ENCODE measurements at regions not wholly inside any gene's neighbourhood (a gene's known extent, or its start where the extent isn't known, plus 50 kb on each side); places are given as distances from the start of the nearest gene placed in this dataset.

DNA sequence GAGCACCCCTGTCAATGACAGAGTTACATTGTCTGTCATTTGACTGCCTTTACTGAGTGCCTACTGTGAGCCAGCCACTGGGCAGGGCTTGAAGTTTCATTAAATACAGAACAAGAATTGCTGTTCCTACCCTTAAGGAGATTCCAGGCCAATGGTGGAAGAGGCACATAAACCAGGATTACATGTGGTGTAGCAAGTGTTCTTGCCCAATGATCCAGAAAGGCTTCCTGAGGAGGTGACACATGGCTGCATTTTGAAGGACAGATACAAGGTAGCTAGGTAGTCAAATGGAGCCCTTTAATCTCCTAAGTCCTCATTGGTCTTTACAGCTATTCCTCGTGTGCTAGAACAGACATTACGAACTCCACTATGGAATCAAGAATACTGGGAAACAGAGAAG, 312.7 kb downstream of the ETAA1 start:
- Histone ChIP-seq H3K36me3 (ENCODE audit: insufficient read depth, low read length) (no peaks in the 10 kb centered on the region), H2AFZ (ENCODE audit: low read length) (no peak overlapping the region), H3K9me3 (ENCODE audit: insufficient read depth, low read depth, low read length) (no peaks in the 10 kb centered on the region), H3K9ac (ENCODE audit: low read depth, low read length, poor library complexity, severe bottlenecking) (no peak overlapping the region), H3K4me3 (ENCODE audit: low read length, poor library complexity, severe bottlenecking) (no peak overlapping the region), H3K4me2 (ENCODE audit: low read depth, low read length, poor library complexity, severe bottlenecking) (no peak overlapping the region), H3K79me2 (ENCODE audit: insufficient read depth, low read length) (no peaks in the 10 kb centered on the region), H3K4me1 (ENCODE audit: insufficient read depth, low read length, poor library complexity, severe bottlenecking) (no peaks in the 10 kb centered on the region), H3K27me3 (ENCODE audit: insufficient read depth, low read length, poor library complexity, severe bottlenecking) (no peaks in the 10 kb centered on the region), H3F3A (ENCODE audit: low read depth) (no peaks in the 10 kb centered on the region), H4K20me1 (ENCODE audit: insufficient read depth, low read length, poor library complexity, severe bottlenecking) (no peaks in the 10 kb centered on the region), H3K9me2 (replicated peaks; ENCODE audit: low read depth, low read length) (no peaks in the 10 kb centered on the region)
- TF ChIP-seq EZH2phosphoT487 (IDR thresholded peaks at IDR 0.05; ENCODE audit: borderline replicate concordance), result no peak

DNA sequence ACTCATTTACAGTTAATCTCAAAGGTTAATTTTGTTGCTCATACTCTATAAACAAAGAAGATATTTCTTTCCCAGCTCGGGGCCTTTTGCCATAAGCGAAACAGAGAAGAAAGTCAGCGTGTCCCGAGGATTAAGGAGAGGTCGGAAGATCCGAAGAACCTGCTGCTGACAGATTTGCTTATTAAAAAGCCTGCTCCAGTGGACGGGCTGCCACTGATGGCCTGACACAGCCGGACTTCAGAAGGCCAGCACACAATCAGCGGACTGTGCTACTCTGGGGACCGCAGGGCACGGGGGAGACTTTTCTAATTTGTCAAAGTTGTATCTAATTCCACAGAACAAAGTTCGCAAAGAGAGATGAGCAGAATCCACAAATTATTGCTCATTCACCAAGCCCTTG, 315.4 kb downstream of the ETAA1 start:
- H3F3A ChIP-seq (ENCODE audit: low read depth), result no peaks in the 10 kb centered on the region
- no peaks in the 10 kb centered on the region for H3K9me3 ChIP-seq (ENCODE audit: insufficient read depth, low read depth, low read length)
- H3K4me2 ChIP-seq (ENCODE audit: low read depth, low read length, poor library complexity, severe bottlenecking), result no peak overlapping the region
- no peaks in the 10 kb centered on the region for H3K27me3 ChIP-seq (ENCODE audit: insufficient read depth, low read length, poor library complexity, severe bottlenecking)
- H3K79me2 ChIP-seq (ENCODE audit: insufficient read depth, low read length), result no peaks in the 10 kb centered on the region
- no peaks in the 10 kb centered on the region for H3K4me1 ChIP-seq (ENCODE audit: insufficient read depth, low read length, poor library complexity, severe bottlenecking)
- no peak overlapping the region for H3K9ac ChIP-seq (ENCODE audit: low read depth, low read length, poor library complexity, severe bottlenecking)
- H3K4me3 ChIP-seq (ENCODE audit: low read length, poor library complexity, severe bottlenecking), result no peak overlapping the region
- H3K36me3 ChIP-seq (ENCODE audit: insufficient read depth, low read length), result no peaks in the 10 kb centered on the region
- H4K20me1 ChIP-seq (ENCODE audit: insufficient read depth, low read length, poor library complexity, severe bottlenecking), result no peaks in the 10 kb centered on the region
- H2AFZ ChIP-seq (ENCODE audit: low read length), result no peak overlapping the region
- no peaks in the 10 kb centered on the region for H3K9me2 ChIP-seq (replicated peaks; ENCODE audit: low read depth, low read length)
- TF ChIP-seq, protein P1, sequence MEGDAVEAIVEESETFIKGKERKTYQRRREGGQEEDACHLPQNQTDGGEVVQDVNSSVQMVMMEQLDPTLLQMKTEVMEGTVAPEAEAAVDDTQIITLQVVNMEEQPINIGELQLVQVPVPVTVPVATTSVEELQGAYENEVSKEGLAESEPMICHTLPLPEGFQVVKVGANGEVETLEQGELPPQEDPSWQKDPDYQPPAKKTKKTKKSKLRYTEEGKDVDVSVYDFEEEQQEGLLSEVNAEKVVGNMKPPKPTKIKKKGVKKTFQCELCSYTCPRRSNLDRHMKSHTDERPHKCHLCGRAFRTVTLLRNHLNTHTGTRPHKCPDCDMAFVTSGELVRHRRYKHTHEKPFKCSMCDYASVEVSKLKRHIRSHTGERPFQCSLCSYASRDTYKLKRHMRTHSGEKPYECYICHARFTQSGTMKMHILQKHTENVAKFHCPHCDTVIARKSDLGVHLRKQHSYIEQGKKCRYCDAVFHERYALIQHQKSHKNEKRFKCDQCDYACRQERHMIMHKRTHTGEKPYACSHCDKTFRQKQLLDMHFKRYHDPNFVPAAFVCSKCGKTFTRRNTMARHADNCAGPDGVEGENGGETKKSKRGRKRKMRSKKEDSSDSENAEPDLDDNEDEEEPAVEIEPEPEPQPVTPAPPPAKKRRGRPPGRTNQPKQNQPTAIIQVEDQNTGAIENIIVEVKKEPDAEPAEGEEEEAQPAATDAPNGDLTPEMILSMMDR (conservative IDR thresholded peaks at IDR 0.05; ENCODE audit: low read length), result no peak
- TF ChIP-seq EZH2phosphoT487 (IDR thresholded peaks at IDR 0.05; ENCODE audit: borderline replicate concordance), result no peak

DNA sequence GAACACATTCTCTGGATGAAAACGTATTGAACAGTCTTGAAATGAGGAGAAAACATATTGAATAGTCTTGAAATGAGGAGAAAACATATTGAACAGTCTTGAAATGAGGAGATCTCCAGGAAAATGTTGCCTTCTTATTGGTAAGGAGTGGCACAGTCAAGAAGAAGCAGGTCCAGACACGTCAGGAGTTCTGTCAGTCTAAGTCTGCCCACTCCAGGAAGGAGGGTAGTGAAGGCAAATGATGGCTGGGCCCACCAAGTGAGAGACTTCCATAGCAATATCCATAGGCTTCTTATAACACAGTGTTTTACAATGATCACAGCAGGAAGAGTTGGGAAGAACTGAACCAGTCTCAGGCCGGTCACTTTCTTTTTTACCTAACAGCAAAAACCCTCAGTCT, 316.2 kb downstream of the ETAA1 start:
- H3K4me1 ChIP-seq (ENCODE audit: insufficient read depth, low read length, poor library complexity, severe bottlenecking), result no peaks in the 10 kb centered on the region

More for the DNA sequence above, 316.2 kb downstream of the ETAA1 start:
- Histone ChIP-seq H3K9ac (ENCODE audit: low read depth, low read length, poor library complexity, severe bottlenecking) (no peak overlapping the region), H3K9me3 (ENCODE audit: insufficient read depth, low read depth, low read length) (no peaks in the 10 kb centered on the region), H3K4me2 (ENCODE audit: low read depth, low read length, poor library complexity, severe bottlenecking) (no peak overlapping the region), H2AFZ (ENCODE audit: low read length) (no peak overlapping the region), H3F3A (ENCODE audit: low read depth) (no peaks in the 10 kb centered on the region), H3K36me3 (ENCODE audit: insufficient read depth, low read length) (no peaks in the 10 kb centered on the region), H4K20me1 (ENCODE audit: insufficient read depth, low read length, poor library complexity, severe bottlenecking) (no peaks in the 10 kb centered on the region), H3K79me2 (ENCODE audit: insufficient read depth, low read length) (no peaks in the 10 kb centered on the region), H3K27me3 (ENCODE audit: insufficient read depth, low read length, poor library complexity, severe bottlenecking) (no peaks in the 10 kb centered on the region), H3K9me2 (replicated peaks; ENCODE audit: low read depth, low read length) (no peaks in the 10 kb centered on the region), H3K4me3 (ENCODE audit: low read length, poor library complexity, severe bottlenecking) (no peak overlapping the region)
- no peak for TF ChIP-seq EZH2phosphoT487 (IDR thresholded peaks at IDR 0.05; ENCODE audit: borderline replicate concordance)
- TF ChIP-seq, protein P1 (conservative IDR thresholded peaks at IDR 0.05; ENCODE audit: low read length), result no peak
